Aorta (tissue), 5 donors: ENCODE measurements at regions not wholly inside any gene's neighbourhood (a gene's known extent, or its start where the extent isn't known, plus 50 kb on each side); places are given as distances from the start of the nearest gene placed in this dataset.
"Not testable (repeated sequence)": the region's sequence is repeated elsewhere in the genome, so short reads cannot be mapped to it uniquely, and the experiment has no call there.

ENCODE experiments used
- ATAC-seq: fragments of 200-7000 bp; cut with Tn5 transposase; one replicate; pipeline ENCODE4 v1.9.1; 2022; ENCODE audit warnings: moderate library complexity; ENCODE audit not compliant: low FRiP score
- DNase-seq, 2 donors: peaks; one replicate each; pipeline ENCODE4 v3.0.0-alpha.2; 2020
- H3K27ac ChIP-seq, 2 donors: one replicate each; pipeline ENCODE4 v1.5.1; 2013; ENCODE audit warnings: low read length in 2 of 2, mild to moderate bottlenecking in 2 of 2, moderate library complexity in 2 of 2, control low read depth in 1 of 2, inconsistent platforms in 1 of 2, low read depth in 1 of 2
- H3K27me3 ChIP-seq, 2 donors: one replicate each; pipeline ENCODE4 v1.6.1; 2013; ENCODE audit warnings: control low read depth in 1 of 2, low read length in 1 of 2, mild to moderate bottlenecking in 1 of 2, moderate library complexity in 1 of 2; ENCODE audit not compliant: insufficient read depth in 2 of 2, control insufficient read depth in 1 of 2
- H3K36me3 ChIP-seq, 2 donors: one replicate each; pipeline ENCODE4 v1.6.1; 2013; ENCODE audit warnings: control low read depth in 1 of 2, low read length in 1 of 2, mild to moderate bottlenecking in 1 of 2; ENCODE audit not compliant: insufficient read depth in 2 of 2, control insufficient read depth in 1 of 2
- H3K4me1 ChIP-seq, 2 donors: one replicate each; pipeline ENCODE4 v1.6.1; 2013; ENCODE audit warnings: low read length in 2 of 2, control low read depth in 1 of 2, mild to moderate bottlenecking in 1 of 2, moderate library complexity in 1 of 2; ENCODE audit not compliant: insufficient read depth in 2 of 2, control insufficient read depth in 1 of 2
- H3K4me3 ChIP-seq, 2 donors: one replicate each; pipeline ENCODE4 v1.5.1; 2013; ENCODE audit warnings: low read length in 2 of 2, control low read depth in 1 of 2, mild to moderate bottlenecking in 1 of 2
- H3K9me3 ChIP-seq: one replicate; pipeline ENCODE4 v1.6.1; 2013; ENCODE audit warnings: mild to moderate bottlenecking, low read length; ENCODE audit not compliant: control insufficient read depth
- WGBS, 2 donors: extraction: QIAGEN DNeasy Blood & Tissue Kit; methylation state at CpG; one replicate each; pipeline ENCODE4 v1.1.7; 2013; 5-methylcytosine and 5-hydroxymethylcytosine counted together
- intact Hi-C, 2 donors: fragments of 100-400 bp; cut with DNase I; formaldehyde crosslinking; loops; one replicate each; pipeline versions ENCODE4 v1.14.2 to v1.15.0; 2022
- donor health status: healthy with polysubstance abuse.
- donor health status: Bipolar disorder and iron deficiency.
- donor health status: DM: no; HTN: no; CAD: no.
- donor health status: DM: no; HTN: no; CAD: no.
- donor health status: DM: yes; HTN: yes; CAD: no.

- Histone ChIP-seq H3K9me3 (no peaks in the 10 kb centered on the region), H3K27ac (no peak overlapping the region), H3K36me3 (no peaks in the 10 kb centered on the region), H3K27me3 (no peaks in the 10 kb centered on the region), H3K4me1 (no peaks in the 10 kb centered on the region), H3K4me3 (no peak overlapping the region)
- ATAC-seq (no peak), DNase-seq (no peak)
- 79 to 81% methylated on average over 7 of the region's 7 CpGs for WGBS, 2 donors
- intact Hi-C loops, result no loop called here
Measured at GRCh38 chr12:72872996-72873395, 600.8 kb downstream of the TRHDE start.

GRCh38 chr12:72876092-72876491 is 603.9 kb downstream of the TRHDE start:
- intact Hi-C loops, result no loop called here
- H3K4me1 ChIP-seq, result no peaks in the 10 kb centered on the region
- H3K36me3 ChIP-seq, result no peaks in the 10 kb centered on the region
- no peaks in the 10 kb centered on the region for H3K27me3 ChIP-seq
- ATAC-seq (no peak), DNase-seq (no peak)
- H3K27ac ChIP-seq, result no peak overlapping the region
- no peak overlapping the region for H3K4me3 ChIP-seq
- H3K9me3 ChIP-seq, result no peaks in the 10 kb centered on the region

GRCh38 chr12:72888693-72889092 is 616.5 kb downstream of the TRHDE start:
- Histone ChIP-seq H3K36me3 (no peaks in the 10 kb centered on the region), H3K4me3 (no peak overlapping the region), H3K4me1 (no peaks in the 10 kb centered on the region), H3K9me3 (no peaks in the 10 kb centered on the region), H3K27me3 (no peaks in the 10 kb centered on the region), H3K27ac (no peak overlapping the region)
- intact Hi-C loops, result no loop called here
- WGBS, 2 donors, result 22 to 32% methylated on average over 1 of the region's 1 CpG
- DNase-seq (no peak), ATAC-seq (no peak)

- H3K9me3 ChIP-seq, result no peaks in the 10 kb centered on the region
- intact Hi-C loops, result no loop called here
- no peaks in the 10 kb centered on the region for H3K27me3 ChIP-seq
- H3K36me3 ChIP-seq, result no peaks in the 10 kb centered on the region
- no peak overlapping the region for H3K27ac ChIP-seq
- DNase-seq (no peak), ATAC-seq (no peak)
- 43 to 45% methylated on average over 1 of the region's 1 CpG for WGBS, 2 donors
- no peak overlapping the region for H3K4me3 ChIP-seq
- no peaks in the 10 kb centered on the region for H3K4me1 ChIP-seq
Measured at GRCh38 chr12:72889791-72890190, 617.6 kb downstream of the TRHDE start.

GRCh38 chr12:72901685-72902084 is 629.5 kb downstream of the TRHDE start:
- Histone ChIP-seq H3K27ac (no peak overlapping the region), H3K4me1 (no peaks in the 10 kb centered on the region), H3K4me3 (no peak overlapping the region), H3K9me3 (no peaks in the 10 kb centered on the region), H3K27me3 (no peaks in the 10 kb centered on the region), H3K36me3 (no peaks in the 10 kb centered on the region)
- 86% methylated on average over 1 of the region's 1 CpG for WGBS, 2 donors
- ATAC-seq, result no peak
- DNase-seq, result no peak
- intact Hi-C loops, result no loop called here

- intact Hi-C loops, result no loop called here
- Histone ChIP-seq H3K27me3 (no peaks in the 10 kb centered on the region), H3K27ac (no peak overlapping the region), H3K36me3 (no peaks in the 10 kb centered on the region), H3K9me3 (no peaks in the 10 kb centered on the region), H3K4me1 (no peaks in the 10 kb centered on the region), H3K4me3 (no peak overlapping the region)
- DNase-seq, result no peak
- ATAC-seq, result no peak
- WGBS, 2 donors, result 69 to 83% methylated on average over 2 of the region's 2 CpGs
Measured at GRCh38 chr12:72925716-72926115, 653.5 kb downstream of the TRHDE start.

GRCh38 chr12:72931838-72932237 is 659.7 kb downstream of the TRHDE start:
- ATAC-seq, DNase-seq, H3K36me3 ChIP-seq, intact Hi-C loops, H3K27me3 ChIP-seq, H3K4me3 ChIP-seq, H3K9me3 ChIP-seq, H3K4me1 ChIP-seq, H3K27ac ChIP-seq: not testable (repeated sequence)
- WGBS, 2 donors, result 88 to 90% methylated on average over 7 of the region's 7 CpGs

GRCh38 chr12:72937486-72937885 is 665.3 kb downstream of the TRHDE start:
- no peaks in the 10 kb centered on the region for H3K27me3 ChIP-seq
- no peak overlapping the region for H3K27ac ChIP-seq
- no peaks in the 10 kb centered on the region for H3K9me3 ChIP-seq
- DNase-seq (no peak), ATAC-seq (no peak)
- intact Hi-C loops, result no loop called here
- H3K36me3 ChIP-seq, result no peaks in the 10 kb centered on the region
- H3K4me3 ChIP-seq, result no peak overlapping the region
- no peaks in the 10 kb centered on the region for H3K4me1 ChIP-seq
- WGBS, 2 donors, result 64 to 73% methylated on average over 1 of the region's 1 CpG

- WGBS, 2 donors, result 65 to 66% methylated on average over 3 of the region's 3 CpGs
- intact Hi-C loops, result no loop called here
Measured at GRCh38 chr12:72957454-72957853, 685.3 kb downstream of the TRHDE start.

More at GRCh38 chr12:72957454-72957853, 685.3 kb downstream of the TRHDE start:
- Histone ChIP-seq H3K9me3 (no peaks in the 10 kb centered on the region), H3K36me3 (no peaks in the 10 kb centered on the region), H3K27me3 (no peaks in the 10 kb centered on the region), H3K27ac (no peak overlapping the region), H3K4me3 (no peak overlapping the region), H3K4me1 (no peaks in the 10 kb centered on the region)
- no peak for DNase-seq
- ATAC-seq, result no peak
